ENCODE measurements at regions not wholly inside any gene's neighbourhood (a gene's known extent, or its start where the extent isn't known, plus 50 kb on each side); places are given as distances from the start of the nearest gene placed in this dataset.

GRCh38 chr5:74081126-74081525 is 455.1 kb downstream of the ARHGEF28 start:
- TF ChIP-seq CTCF (IDR thresholded peaks at IDR 0.05): no peak
- no peak for TF ChIP-seq POLR2A (IDR thresholded peaks at IDR 0.05)
